Mesenchymal stem cell (in vitro differentiated cells and primary cell): ENCODE measurements at regions not wholly inside any gene's neighbourhood (a gene's known extent, or its start where the extent isn't known, plus 50 kb on each side); places are given as distances from the start of the nearest gene placed in this dataset.

Experiments
- DNase-seq: peaks from one replicate; pipeline ENCODE4 v3.0.0-alpha.2; 2013
- H2AFZ ChIP-seq: one replicate; pipeline ENCODE4 v1.6.1; 2013; ENCODE audit warnings: low read depth, mild to moderate bottlenecking, control low read depth, inconsistent platforms, low read length, moderate library complexity
- H2AK5ac ChIP-seq: 2 replicates; pipeline ENCODE4 v1.6.1; 2013; ENCODE audit warnings: low read length, moderate library complexity, mild to moderate bottlenecking, inconsistent platforms; ENCODE audit not compliant: severe bottlenecking
- H2BK120ac ChIP-seq: one replicate; pipeline ENCODE4 v1.6.1; 2013; ENCODE audit warnings: low read depth, mild to moderate bottlenecking, inconsistent platforms, low read length, moderate library complexity
- H2BK12ac ChIP-seq, 2 experiments: one replicate each; pipeline ENCODE4 v1.6.1; 2013; ENCODE audit warnings: inconsistent platforms in 2 of 2, low read length in 2 of 2, mild to moderate bottlenecking in 2 of 2, moderate library complexity in 2 of 2, control low read depth in 1 of 2
- H2BK15ac ChIP-seq: one replicate; pipeline ENCODE4 v1.6.1; 2013; ENCODE audit warnings: mild to moderate bottlenecking, low read depth, inconsistent platforms; ENCODE audit not compliant: poor library complexity, severe bottlenecking
- H2BK5ac ChIP-seq: 2 replicates; pipeline ENCODE4 v1.6.1; 2013; ENCODE audit warnings: low read depth, mild to moderate bottlenecking, low read length, control low read depth, inconsistent platforms; ENCODE audit not compliant: poor library complexity, severe bottlenecking
- H3K14ac ChIP-seq, 2 experiments: one replicate each; pipeline ENCODE4 v1.6.1; 2013; ENCODE audit warnings: inconsistent platforms in 2 of 2, low read length in 2 of 2, control low read depth in 1 of 2, mild to moderate bottlenecking in 1 of 2, moderate library complexity in 1 of 2
- H3K18ac ChIP-seq, 2 experiments: one replicate each; pipeline ENCODE4 v1.6.1; 2013; ENCODE audit warnings: inconsistent platforms in 2 of 2, low read length in 2 of 2, control low read depth in 1 of 2, low read depth in 1 of 2, mild to moderate bottlenecking in 1 of 2
- H3K23ac ChIP-seq, 2 experiments: one replicate each; pipeline ENCODE4 v1.6.1; 2013; ENCODE audit warnings: inconsistent platforms in 2 of 2, low read length in 2 of 2, mild to moderate bottlenecking in 2 of 2, moderate library complexity in 2 of 2, control low read depth in 1 of 2
- H3K27ac ChIP-seq: 2 replicates; pipeline ENCODE4 v1.5.1; 2013; ENCODE audit warnings: mild to moderate bottlenecking, moderate library complexity, low read length, control low read depth, inconsistent platforms; ENCODE audit not compliant: poor library complexity, severe bottlenecking
- H3K27me3 ChIP-seq, 2 experiments: 2 replicates each; pipeline versions ENCODE4 v1.6.1 to v1.7.0; 2013; ENCODE audit warnings: low read length in 2 of 2, mild to moderate bottlenecking in 2 of 2, moderate library complexity in 2 of 2, control low read depth in 1 of 2, inconsistent platforms in 1 of 2; ENCODE audit not compliant: control insufficient read depth in 1 of 2, insufficient read depth in 1 of 2
- H3K36me3 ChIP-seq, 2 experiments: 2 replicates each; pipeline versions ENCODE4 v1.6.1 to v1.7.0; 2013; ENCODE audit warnings: low read length in 2 of 2, control low read depth in 1 of 2, inconsistent platforms in 1 of 2, low read depth in 1 of 2, mild to moderate bottlenecking in 1 of 2; ENCODE audit not compliant: insufficient read depth in 2 of 2, control insufficient read depth in 1 of 2
- H3K4ac ChIP-seq, 2 experiments: one replicate each; pipeline ENCODE4 v1.6.1; 2013; ENCODE audit warnings: inconsistent platforms in 2 of 2, low read length in 2 of 2, mild to moderate bottlenecking in 2 of 2, moderate library complexity in 2 of 2, control low read depth in 1 of 2, low read depth in 1 of 2
- H3K4me1 ChIP-seq: 2 replicates; pipeline ENCODE4 v1.6.1; 2013; ENCODE audit warnings: low read depth, low read length, control low read depth; ENCODE audit not compliant: control insufficient read depth, insufficient read depth
- H3K4me2 ChIP-seq: 2 replicates; pipeline ENCODE4 v1.6.1; 2013; ENCODE audit warnings: low read length, mild to moderate bottlenecking, inconsistent platforms; ENCODE audit not compliant: poor library complexity, severe bottlenecking
- H3K4me3 ChIP-seq, 2 experiments: 2 replicates each; pipeline versions ENCODE4 v1.5.1 to v1.7.0; 2013; ENCODE audit warnings: low read length in 2 of 2, mild to moderate bottlenecking in 2 of 2, control low read depth in 1 of 2, low read depth in 1 of 2; ENCODE audit not compliant: insufficient read depth in 1 of 2
- H3K79me1 ChIP-seq: replicated peaks from 2 replicates; pipeline ENCODE4 v1.6.1; 2013; ENCODE audit warnings: mild to moderate bottlenecking, control low read depth, low read length, inconsistent platforms; ENCODE audit not compliant: poor library complexity, severe bottlenecking
- H3K9ac ChIP-seq: 2 replicates; pipeline ENCODE4 v1.7.0; 2013; ENCODE audit warnings: mild to moderate bottlenecking, low read length, moderate library complexity
- H3K9me3 ChIP-seq: 2 replicates; pipeline ENCODE4 v1.7.0; 2013; ENCODE audit warnings: mild to moderate bottlenecking, low read length; ENCODE audit not compliant: control insufficient read depth
- H4K8ac ChIP-seq: one replicate; pipeline ENCODE4 v1.6.1; 2013; ENCODE audit warnings: inconsistent platforms, mild to moderate bottlenecking, low read length, moderate library complexity
- H4K91ac ChIP-seq: one replicate; pipeline ENCODE4 v1.6.1; 2013; ENCODE audit warnings: mild to moderate bottlenecking, low read length, inconsistent platforms
- WGBS: methylation state at CpG from one replicate; pipeline ENCODE4 v1.1.7; 2013; ENCODE audit warnings: mixed read lengths; 5-methylcytosine and 5-hydroxymethylcytosine counted together

DNA sequence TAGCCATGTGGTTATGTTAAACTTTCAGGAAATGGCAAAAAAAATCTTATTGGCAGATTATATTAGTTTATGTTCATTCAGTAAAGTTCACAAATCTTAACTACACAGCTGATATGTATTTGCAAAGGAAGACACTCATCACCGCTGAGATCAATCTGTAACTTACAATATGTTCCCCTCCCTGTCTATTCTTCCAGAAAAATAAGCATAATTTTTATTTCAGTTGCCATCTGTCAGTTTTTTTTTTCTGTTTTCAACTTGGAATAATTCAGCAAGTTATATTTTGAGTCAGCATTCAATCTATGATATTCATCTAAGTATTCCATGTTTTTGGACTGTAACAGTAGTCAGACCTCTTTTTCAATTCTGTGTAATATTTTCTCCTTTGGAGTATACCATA, 1019.9 kb upstream of the PTPRD start:
- WGBS: 100% methylated on average over 1 of the region's 1 CpG

DNA sequence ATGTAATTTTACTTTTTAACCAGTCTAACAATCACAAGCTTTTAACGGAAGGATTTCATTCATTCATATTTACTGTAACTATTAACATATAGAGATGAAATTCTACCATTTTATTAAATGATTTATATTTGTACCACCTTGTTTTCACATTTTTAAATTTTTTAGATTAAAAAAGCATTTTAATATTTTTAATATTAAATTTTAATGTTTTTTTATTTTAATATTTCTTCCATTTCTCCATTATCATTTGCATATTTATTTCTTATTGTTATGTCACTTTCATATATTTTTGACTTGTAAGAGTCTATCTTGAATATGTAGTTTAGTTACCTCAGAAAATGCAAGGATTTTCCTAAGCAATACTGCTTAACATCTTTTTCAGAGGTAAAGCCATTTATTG, 1034.0 kb upstream of the PTPRD start:
- H2BK120ac ChIP-seq: no peak overlapping the region
- H3K9me3 ChIP-seq: peaks cover 23% of the 10 kb centered on the region
- no peak overlapping the region for H2BK15ac ChIP-seq
- no peak overlapping the region for H3K9ac ChIP-seq
- no peak overlapping the region for H3K4me3 ChIP-seq
- no CpG with 5 or more reads among the region's 1 CpG for WGBS
- no peak for DNase-seq
- no peak overlapping the region for H2BK12ac ChIP-seq
- no peak overlapping the region for H4K91ac ChIP-seq
- H3K4ac ChIP-seq: no peak overlapping the region
- no peaks in the 10 kb centered on the region for H3K4me1 ChIP-seq
- H3K23ac ChIP-seq: no peak overlapping the region
- H3K36me3 ChIP-seq: no peaks in the 10 kb centered on the region
- no peaks in the 10 kb centered on the region for H3K79me1 ChIP-seq
- H3K4me2 ChIP-seq: no peak overlapping the region
- no peak overlapping the region for H2AFZ ChIP-seq
- H3K14ac ChIP-seq: no peak overlapping the region
- no peak overlapping the region for H2AK5ac ChIP-seq
- no peak overlapping the region for H3K27ac ChIP-seq
- H3K18ac ChIP-seq: no peak overlapping the region
- no peak overlapping the region for H4K8ac ChIP-seq
- no peaks in the 10 kb centered on the region for H3K27me3 ChIP-seq
- H2BK5ac ChIP-seq: no peak overlapping the region

More for the DNA sequence above, 1019.9 kb upstream of the PTPRD start:
- no peak overlapping the region for H2AK5ac ChIP-seq
- H3K27ac ChIP-seq: no peak overlapping the region
- no peaks in the 10 kb centered on the region for H3K36me3 ChIP-seq
- H2BK15ac ChIP-seq: no peak overlapping the region
- H4K8ac ChIP-seq: no peak overlapping the region
- DNase-seq: no peak
- H3K4ac ChIP-seq: no peak overlapping the region
- H3K4me1 ChIP-seq: no peaks in the 10 kb centered on the region
- H3K14ac ChIP-seq: no peak overlapping the region
- no peak overlapping the region for H3K4me3 ChIP-seq
- no peaks in the 10 kb centered on the region for H3K79me1 ChIP-seq
- no peak overlapping the region for H2BK12ac ChIP-seq
- no peak overlapping the region for H2BK120ac ChIP-seq
- H3K9me3 ChIP-seq: peaks cover 10% of the 10 kb centered on the region
- H3K23ac ChIP-seq: no peak overlapping the region
- no peak overlapping the region for H3K9ac ChIP-seq
- H3K27me3 ChIP-seq: no peaks in the 10 kb centered on the region
- no peak overlapping the region for H3K4me2 ChIP-seq
- H4K91ac ChIP-seq: no peak overlapping the region
- no peak overlapping the region for H2BK5ac ChIP-seq
- H3K18ac ChIP-seq: no peak overlapping the region
- H2AFZ ChIP-seq: no peak overlapping the region

DNA sequence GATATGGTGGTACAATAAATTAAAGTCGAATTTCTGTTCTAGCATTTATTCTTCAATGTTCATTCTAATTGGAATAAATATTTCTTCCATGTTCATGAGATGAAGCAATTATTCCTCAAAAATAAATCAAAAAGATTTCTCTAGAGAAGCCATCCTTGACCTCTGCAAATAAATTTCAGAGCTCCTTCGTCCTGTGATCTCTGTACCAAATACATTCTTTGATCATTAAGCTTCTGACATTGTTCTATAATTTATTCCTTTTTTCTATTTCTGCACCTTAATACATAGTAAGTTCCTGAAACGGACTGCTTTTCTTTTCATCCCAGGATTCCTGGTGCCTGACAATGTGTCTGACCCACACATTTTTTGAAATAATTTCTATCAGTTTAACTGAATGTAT, 1039.3 kb upstream of the TYRP1 start:
- H2BK12ac ChIP-seq: no peak overlapping the region
- no peak overlapping the region for H3K14ac ChIP-seq
- H2BK5ac ChIP-seq: no peak overlapping the region
- no peak overlapping the region for H2BK120ac ChIP-seq
- H3K36me3 ChIP-seq: no peaks in the 10 kb centered on the region
- no peak overlapping the region for H4K8ac ChIP-seq
- 88% methylated on average over 2 of the region's 3 CpGs for WGBS
- no peak overlapping the region for H2BK15ac ChIP-seq
- peaks cover 10% of the 10 kb centered on the region for H3K9me3 ChIP-seq
- DNase-seq: no peak
- no peak overlapping the region for H3K4me3 ChIP-seq
- H3K4me1 ChIP-seq: no peaks in the 10 kb centered on the region
- no peaks in the 10 kb centered on the region for H3K27me3 ChIP-seq
- no peak overlapping the region for H3K4me2 ChIP-seq
- H3K18ac ChIP-seq: no peak overlapping the region
- H3K9ac ChIP-seq: no peak overlapping the region
- H3K27ac ChIP-seq: no peak overlapping the region
- no peak overlapping the region for H2AK5ac ChIP-seq
- no peak overlapping the region for H4K91ac ChIP-seq
- no peak overlapping the region for H3K4ac ChIP-seq
- no peak overlapping the region for H2AFZ ChIP-seq
- H3K79me1 ChIP-seq: no peaks in the 10 kb centered on the region
- no peak overlapping the region for H3K23ac ChIP-seq

DNA sequence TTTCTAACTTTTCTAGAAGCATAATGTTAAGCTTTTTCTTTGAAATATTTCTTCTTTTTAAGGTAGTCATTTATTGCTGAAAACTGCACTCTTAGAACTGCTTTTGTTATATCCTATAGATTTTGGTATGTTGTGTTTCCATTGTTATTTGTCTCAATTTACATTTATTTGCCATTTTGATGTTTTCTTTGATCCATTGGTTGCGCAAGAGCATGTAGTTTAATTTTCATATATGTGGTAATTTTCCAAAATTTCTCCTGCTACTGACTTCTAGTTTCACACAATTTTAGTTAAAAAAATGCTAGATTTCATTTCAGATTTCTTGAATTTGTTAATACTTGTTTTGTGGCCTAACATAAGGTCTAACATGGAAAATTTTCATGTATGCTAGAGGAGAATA, 1029.3 kb upstream of the TYRP1 start:
- H3K27ac ChIP-seq: no peak overlapping the region
- H4K8ac ChIP-seq: no peak overlapping the region
- H3K4me1 ChIP-seq: no peaks in the 10 kb centered on the region
- no peak overlapping the region for H3K18ac ChIP-seq
- H4K91ac ChIP-seq: no peak overlapping the region
- peaks cover 4% of the 10 kb centered on the region for H3K9me3 ChIP-seq
- no peak overlapping the region for H2BK120ac ChIP-seq
- no peak overlapping the region for H3K14ac ChIP-seq
- no peaks in the 10 kb centered on the region for H3K36me3 ChIP-seq
- no peak overlapping the region for H3K4ac ChIP-seq
- H3K79me1 ChIP-seq: no peaks in the 10 kb centered on the region
- H3K4me2 ChIP-seq: no peak overlapping the region
- DNase-seq: no peak
- H3K27me3 ChIP-seq: no peaks in the 10 kb centered on the region
- H2BK15ac ChIP-seq: no peak overlapping the region
- no peak overlapping the region for H3K4me3 ChIP-seq
- no peak overlapping the region for H3K23ac ChIP-seq
- H2AFZ ChIP-seq: no peak overlapping the region
- no peak overlapping the region for H2BK12ac ChIP-seq
- no CpG with 5 or more reads among the region's 1 CpG for WGBS
- no peak overlapping the region for H3K9ac ChIP-seq
- no peak overlapping the region for H2BK5ac ChIP-seq
- no peak overlapping the region for H2AK5ac ChIP-seq
